Neural cell (in vitro differentiated cells): ENCODE measurements at regions not wholly inside any gene's neighbourhood (a gene's known extent, or its start where the extent isn't known, plus 50 kb on each side); places are given as distances from the start of the nearest gene placed in this dataset.

ENCODE experiments used
- H2AFZ ChIP-seq: fragments of 200-600, 300-800 bp; sonication (generic), shearing (Covaris generic); 2 replicates; pipeline ENCODE4 v1.6.0; 2014; ENCODE audit warnings: low read depth, mild to moderate bottlenecking, antibody characterized with exemption, low read length, moderate library complexity
- H3F3A ChIP-seq: fragments of 200-600 bp; shearing (Covaris generic); 2 replicates; pipeline ENCODE4 v1.6.1; 2016; ENCODE audit warnings: mild to moderate bottlenecking, moderate library complexity, mixed read lengths, antibody characterized with exemption, low read length; ENCODE audit not compliant: insufficient read depth, poor library complexity, severe bottlenecking
- H3K27ac ChIP-seq: fragments of 200-600, 300-800 bp; sonication (generic), shearing (Covaris generic); 2 replicates; pipeline ENCODE4 v1.5.1; 2014; ENCODE audit warnings: mild to moderate bottlenecking, low read length, moderate library complexity
- H3K27me3 ChIP-seq: fragments of 300-800, 200-600 bp; sonication (generic), shearing (Covaris generic); 2 replicates; pipeline ENCODE4 v1.6.0; 2014; ENCODE audit warnings: mild to moderate bottlenecking, low read depth, low read length, moderate library complexity; ENCODE audit not compliant: insufficient read depth
- H3K36me3 ChIP-seq: fragments of 300-800, 200-600 bp; sonication (generic), shearing (Covaris generic); 2 replicates; pipeline ENCODE4 v1.5.1; 2014; ENCODE audit warnings: mild to moderate bottlenecking, antibody characterized with exemption, low read length, moderate library complexity; ENCODE audit not compliant: insufficient read depth
- H3K4me2 ChIP-seq: fragments of 300-800, 200-600 bp; sonication (generic), shearing (Covaris generic); 2 replicates; pipeline ENCODE4 v1.6.0; 2014; ENCODE audit warnings: mild to moderate bottlenecking, low read length
- H3K4me3 ChIP-seq: fragments of 300-800, 200-600 bp; sonication (generic), shearing (Covaris generic); 2 replicates; pipeline ENCODE4 v1.5.1; 2014; ENCODE audit warnings: mild to moderate bottlenecking, low read length, moderate library complexity
- H3K79me2 ChIP-seq: fragments of 200-600 bp; shearing (Covaris generic); replicated peaks from 2 replicates; pipeline ENCODE4 v1.6.0; 2014; ENCODE audit warnings: mild to moderate bottlenecking, low read length, moderate library complexity; ENCODE audit not compliant: insufficient read depth
- H3K9ac ChIP-seq: fragments of 300-800, 200-600 bp; sonication (generic), shearing (Covaris generic); 2 replicates; pipeline ENCODE4 v1.6.1; 2016; ENCODE audit warnings: mild to moderate bottlenecking, low read length, mixed read lengths
- H3K9me2 ChIP-seq: fragments of 200-600 bp; shearing (Covaris generic); 2 replicates; pipeline ENCODE4 v1.6.1; 2016; ENCODE audit warnings: mild to moderate bottlenecking, low read length, mixed read lengths; ENCODE audit not compliant: insufficient read depth
- H3K9me3 ChIP-seq: fragments of 200-600, 300-800 bp; sonication (generic), shearing (Covaris generic); 2 replicates; pipeline ENCODE4 v1.6.1; 2016; ENCODE audit warnings: mild to moderate bottlenecking, mixed run types, low read length, moderate library complexity, mixed read lengths
- H4K20me1 ChIP-seq: fragments of 200-600 bp; shearing (Covaris generic); 2 replicates; pipeline ENCODE4 v1.6.1; 2016; ENCODE audit warnings: mild to moderate bottlenecking, mixed run types; ENCODE audit not compliant: insufficient read depth
- CTCF ChIP-seq: fragments of 450-650 bp; IDR thresholded peaks from 2 replicates; pipeline ENCODE4 v1.5.1; 2014; ENCODE audit warnings: antibody characterized with exemption, mild to moderate bottlenecking, moderate library complexity; ENCODE audit not compliant: poor library complexity, severe bottlenecking
- EP300 ChIP-seq: fragments of 450-650 bp; conservative IDR thresholded peaks from 2 replicates; pipeline ENCODE4 v1.6.1; 2014; ENCODE audit warnings: antibody characterized with exemption, mild to moderate bottlenecking, moderate library complexity; ENCODE audit not compliant: poor library complexity, severe bottlenecking
- EZH2 ChIP-seq: fragments of 200-600, 300-800 bp; shearing (Covaris generic), sonication (generic); IDR thresholded peaks from 2 replicates; pipeline ENCODE4 v1.6.1; 2014; ENCODE audit warnings: antibody characterized with exemption, low read length, borderline replicate concordance, mild to moderate bottlenecking; ENCODE audit not compliant: insufficient read depth, poor library complexity, severe bottlenecking
- MXI1 ChIP-seq: fragments of 450-650 bp; conservative IDR thresholded peaks from 2 replicates; pipeline ENCODE4 v1.6.1; 2014; ENCODE audit warnings: antibody characterized with exemption, mild to moderate bottlenecking; ENCODE audit not compliant: poor library complexity, severe bottlenecking
- POLR2AphosphoS5 ChIP-seq: IDR thresholded peaks from 2 replicates; pipeline ENCODE4 v1.6.1; 2012
- RAD21 ChIP-seq: fragments of 450-650 bp; conservative IDR thresholded peaks from 2 replicates; pipeline ENCODE4 v1.6.1; 2014; ENCODE audit warnings: antibody characterized with exemption, mild to moderate bottlenecking, moderate library complexity
- REST ChIP-seq: IDR thresholded peaks from 2 replicates; pipeline ENCODE4 v1.6.1; 2012; ENCODE audit warnings: borderline replicate concordance
- SMC3 ChIP-seq: fragments of 450-650 bp; conservative IDR thresholded peaks from 2 replicates; pipeline ENCODE4 v1.6.1; 2014; ENCODE audit warnings: antibody characterized with exemption, mild to moderate bottlenecking, moderate library complexity; ENCODE audit not compliant: poor library complexity
- TAF1 ChIP-seq: IDR thresholded peaks from 2 replicates; pipeline ENCODE4 v1.6.1; 2012; ENCODE audit warnings: low read depth

GRCh38 chr9:79801459-79801858 lies 229.7 kb downstream of the TLE4 start:
- no peak for TF ChIP-seq RAD21
- no peak for TF ChIP-seq MXI1
- no peak for TF ChIP-seq EZH2
- TF ChIP-seq SMC3: no peak
- TF ChIP-seq POLR2AphosphoS5: no peak
- no peak for TF ChIP-seq REST
- no peak for TF ChIP-seq CTCF
- TF ChIP-seq EP300: no peak
- no peak for TF ChIP-seq TAF1
- H3K4me3 ChIP-seq: no peak overlapping the region

GRCh38 chr9:79800578-79800977 lies 228.8 kb downstream of the TLE4 start:
- Histone ChIP-seq H3K36me3 (no peaks in the 10 kb centered on the region), H3K27me3 (no peaks in the 10 kb centered on the region), H2AFZ (no peak overlapping the region), H3K9ac (no peak overlapping the region), H3K9me3 (no peaks in the 10 kb centered on the region), H3K79me2 (no peaks in the 10 kb centered on the region), H3K9me2 (no peaks in the 10 kb centered on the region), H3K27ac (no peak overlapping the region), H3K4me2 (no peak overlapping the region), H4K20me1 (no peaks in the 10 kb centered on the region), H3F3A (no peaks in the 10 kb centered on the region), H3K4me3 (no peak overlapping the region)
- TF ChIP-seq EZH2 (no peak), RAD21 (no peak), EP300 (no peak), MXI1 (no peak), CTCF (no peak), POLR2AphosphoS5 (no peak), SMC3 (no peak), TAF1 (no peak), REST (no peak)

More at GRCh38 chr9:79801459-79801858, 229.7 kb downstream of the TLE4 start:
- Histone ChIP-seq H3K9me2 (no peaks in the 10 kb centered on the region), H3K27me3 (no peaks in the 10 kb centered on the region), H3K27ac (no peak overlapping the region), H3K4me2 (no peak overlapping the region), H3F3A (no peaks in the 10 kb centered on the region), H3K79me2 (no peaks in the 10 kb centered on the region), H3K9me3 (no peaks in the 10 kb centered on the region), H3K36me3 (no peaks in the 10 kb centered on the region), H2AFZ (no peak overlapping the region), H3K9ac (no peak overlapping the region), H4K20me1 (no peaks in the 10 kb centered on the region)
